ENCODE measurements at regions not wholly inside any gene's neighbourhood (a gene's known extent, or its start where the extent isn't known, plus 50 kb on each side); places are given as distances from the start of the nearest gene placed in this dataset.

- TF ChIP-seq, protein P1, sequence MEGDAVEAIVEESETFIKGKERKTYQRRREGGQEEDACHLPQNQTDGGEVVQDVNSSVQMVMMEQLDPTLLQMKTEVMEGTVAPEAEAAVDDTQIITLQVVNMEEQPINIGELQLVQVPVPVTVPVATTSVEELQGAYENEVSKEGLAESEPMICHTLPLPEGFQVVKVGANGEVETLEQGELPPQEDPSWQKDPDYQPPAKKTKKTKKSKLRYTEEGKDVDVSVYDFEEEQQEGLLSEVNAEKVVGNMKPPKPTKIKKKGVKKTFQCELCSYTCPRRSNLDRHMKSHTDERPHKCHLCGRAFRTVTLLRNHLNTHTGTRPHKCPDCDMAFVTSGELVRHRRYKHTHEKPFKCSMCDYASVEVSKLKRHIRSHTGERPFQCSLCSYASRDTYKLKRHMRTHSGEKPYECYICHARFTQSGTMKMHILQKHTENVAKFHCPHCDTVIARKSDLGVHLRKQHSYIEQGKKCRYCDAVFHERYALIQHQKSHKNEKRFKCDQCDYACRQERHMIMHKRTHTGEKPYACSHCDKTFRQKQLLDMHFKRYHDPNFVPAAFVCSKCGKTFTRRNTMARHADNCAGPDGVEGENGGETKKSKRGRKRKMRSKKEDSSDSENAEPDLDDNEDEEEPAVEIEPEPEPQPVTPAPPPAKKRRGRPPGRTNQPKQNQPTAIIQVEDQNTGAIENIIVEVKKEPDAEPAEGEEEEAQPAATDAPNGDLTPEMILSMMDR (IDR thresholded peaks at IDR 0.05; ENCODE audit: low read length) = no peak
- TF ChIP-seq EZH2phosphoT487 (IDR thresholded peaks at IDR 0.05; ENCODE audit: low read length) = no peak
Observed at GRCh38 chr7:80373429-80374032, 138.3 kb downstream of the GNAT3 start.

All from MM.1S (cell line).